Stimulated activated CD8-positive, alpha-beta memory T cell treated with anti-CD3 and anti-CD28 coated beads, Interleukin-15, amount 100 ng/mL, for 48 hours (primary cell): ENCODE measurements at regions not wholly inside any gene's neighbourhood (a gene's known extent, or its start where the extent isn't known, plus 50 kb on each side); places are given as distances from the start of the nearest gene placed in this dataset.

ENCODE experiments used
- DNase-seq, 2 donors: peaks; one replicate each; pipeline ENCODE4 v3.0.0-alpha.2; 2020; ENCODE audit warnings: low read depth in 2 of 2

DNA sequence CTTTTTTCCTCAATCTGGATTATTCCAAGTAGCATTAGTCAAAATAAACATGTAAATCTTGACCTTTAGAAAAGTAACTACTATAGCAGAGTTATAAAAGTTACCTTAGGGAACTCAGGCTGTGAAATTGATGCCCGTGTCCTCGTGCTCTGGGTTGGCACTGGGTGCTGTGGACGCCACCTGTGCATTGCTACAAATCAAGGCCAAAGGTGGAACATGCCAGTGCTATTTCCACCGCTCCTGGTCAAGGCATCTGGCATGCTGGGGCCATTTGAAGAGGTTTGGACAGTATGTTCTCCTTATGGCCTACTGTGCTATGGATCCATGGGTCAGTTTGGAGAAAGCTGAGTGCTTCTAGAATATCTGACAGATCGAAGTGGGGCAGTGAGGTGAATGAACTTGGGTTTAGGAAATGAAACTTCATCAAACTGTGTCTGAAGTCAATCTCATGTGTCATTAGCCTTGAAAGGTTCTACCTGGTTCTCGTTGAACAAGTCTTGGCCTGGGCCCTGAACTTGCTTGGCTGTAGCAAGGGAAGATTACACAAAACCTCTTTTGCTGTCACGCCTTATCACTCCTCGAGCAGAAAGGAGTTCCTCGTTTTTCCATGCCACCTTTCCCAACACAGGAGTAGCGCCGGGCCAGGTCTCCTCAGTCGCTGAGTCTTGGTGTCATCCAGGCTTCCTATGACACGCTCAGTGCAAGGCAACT, 397.6 kb upstream of the RGMA start:
- no peak for DNase-seq

DNA sequence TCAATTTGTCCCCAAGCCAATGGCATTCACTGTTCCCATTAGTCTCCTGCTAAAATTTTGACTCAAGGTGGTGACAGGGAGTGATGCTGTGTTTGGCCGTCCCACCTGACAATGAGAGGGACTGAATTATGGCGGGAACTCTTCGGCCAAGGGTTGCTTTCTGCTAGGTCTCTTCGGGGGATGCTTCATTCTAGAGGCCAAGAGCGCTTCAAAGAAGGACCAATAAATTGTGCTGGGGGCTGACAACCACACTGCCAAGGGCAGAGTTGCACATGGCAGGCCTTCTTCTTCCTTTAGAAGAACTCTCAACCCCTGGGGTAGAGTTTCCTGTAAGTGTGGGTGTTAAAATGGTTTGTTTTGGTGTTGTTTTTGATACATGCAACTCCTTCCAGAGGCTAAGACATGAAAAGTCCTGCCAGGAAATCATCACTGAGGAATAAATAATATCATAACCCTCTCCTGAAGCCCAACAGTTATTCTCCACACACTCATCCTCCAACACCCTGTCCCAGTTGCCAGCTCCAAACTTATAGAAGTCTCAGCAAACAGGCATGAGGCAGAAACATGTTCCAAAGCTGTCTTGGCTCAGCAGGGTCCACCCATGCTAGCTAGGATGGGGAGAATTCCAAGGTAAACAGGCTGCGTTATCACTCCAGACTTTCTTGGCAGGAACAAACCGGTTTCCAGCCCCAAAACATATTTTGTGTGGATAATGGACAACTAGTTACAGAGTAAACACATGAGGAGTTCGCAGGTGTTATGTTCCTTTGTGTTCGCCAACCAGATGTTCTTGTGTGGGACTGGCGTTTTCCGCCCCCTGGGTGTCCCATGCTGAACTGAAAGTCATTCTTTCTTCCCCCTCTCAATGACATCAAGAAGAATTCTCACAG, 396.7 kb upstream of the RGMA start:
- no peak for DNase-seq

DNA sequence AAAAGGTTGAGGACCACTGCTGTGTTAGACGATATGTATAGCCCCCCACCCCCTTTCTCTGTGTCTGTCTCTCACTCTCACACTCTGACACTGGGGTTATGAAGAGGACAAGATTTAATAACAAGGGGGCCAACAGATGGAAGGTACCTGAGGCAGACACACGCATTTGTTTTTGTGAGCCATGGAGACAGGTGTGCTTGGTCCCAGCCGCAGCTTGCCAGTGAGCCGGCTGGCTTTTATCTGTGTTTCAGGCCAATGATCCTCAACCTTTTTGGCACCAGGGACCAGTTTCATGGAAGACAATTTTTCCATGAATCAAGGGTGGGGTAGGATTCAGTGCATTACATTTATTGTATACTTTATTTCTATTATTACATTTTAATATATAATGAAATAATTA, 394.9 kb upstream of the RGMA start:
- DNase-seq, result no peak

DNA sequence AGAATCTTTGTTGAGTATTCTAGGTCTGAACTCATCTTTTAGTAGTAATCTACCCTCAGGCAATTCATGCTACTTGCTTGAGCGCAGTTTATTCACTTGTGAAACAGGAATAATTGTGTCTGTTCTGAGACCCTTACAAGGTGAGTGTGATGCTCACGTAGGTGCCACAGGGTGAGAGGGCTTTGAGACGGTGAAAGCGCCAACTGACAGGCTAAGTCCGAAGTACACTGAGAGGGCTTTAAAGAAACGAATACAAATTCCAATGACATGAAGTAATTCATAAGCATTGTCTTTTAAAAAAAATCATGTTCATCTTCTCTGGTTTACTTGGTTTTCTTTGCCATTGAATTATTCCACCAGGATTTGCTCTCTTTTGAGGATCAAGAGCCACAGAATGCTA, 393.7 kb upstream of the RGMA start:
- DNase-seq, result no peak

DNA sequence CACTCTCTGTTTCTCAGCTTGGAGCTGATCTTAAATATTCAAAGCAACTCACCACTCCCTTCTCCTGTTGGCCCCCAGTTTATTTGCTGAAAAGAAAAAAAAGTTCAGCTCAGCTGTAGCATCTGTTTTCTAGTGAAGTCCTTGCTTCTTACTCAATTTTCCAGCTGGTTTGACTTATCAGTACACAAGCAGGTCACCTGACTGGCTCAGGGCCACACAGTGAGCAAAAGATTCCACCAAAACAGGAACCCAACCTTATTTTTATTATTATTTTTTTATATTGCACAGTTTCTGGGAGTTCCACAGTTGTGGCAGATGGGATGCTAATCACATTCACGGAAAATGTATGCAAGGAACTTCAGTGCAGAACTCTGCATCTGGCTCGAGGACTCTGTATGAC, 390.7 kb upstream of the RGMA start:
- DNase-seq, result no peak

DNA sequence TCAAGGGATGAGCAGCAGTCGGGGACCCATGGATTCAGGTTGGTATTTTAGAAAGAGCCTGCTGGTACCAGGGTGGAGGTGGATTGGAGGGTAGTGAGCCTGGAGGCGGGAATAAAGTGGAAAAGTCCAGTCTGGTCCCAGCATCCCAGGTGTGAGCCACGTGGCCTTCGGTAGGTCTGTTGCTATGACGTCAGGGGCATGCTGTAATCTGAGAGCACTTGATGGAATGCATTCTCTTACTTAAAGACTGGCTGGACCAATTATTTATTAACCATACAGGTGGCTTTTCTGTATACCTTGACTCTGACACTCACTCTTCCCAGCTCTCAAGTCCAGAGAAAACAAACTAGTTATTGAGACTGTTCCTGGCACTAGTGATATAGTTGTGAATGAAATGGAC, 389.9 kb upstream of the RGMA start:
- no peak for DNase-seq

DNA sequence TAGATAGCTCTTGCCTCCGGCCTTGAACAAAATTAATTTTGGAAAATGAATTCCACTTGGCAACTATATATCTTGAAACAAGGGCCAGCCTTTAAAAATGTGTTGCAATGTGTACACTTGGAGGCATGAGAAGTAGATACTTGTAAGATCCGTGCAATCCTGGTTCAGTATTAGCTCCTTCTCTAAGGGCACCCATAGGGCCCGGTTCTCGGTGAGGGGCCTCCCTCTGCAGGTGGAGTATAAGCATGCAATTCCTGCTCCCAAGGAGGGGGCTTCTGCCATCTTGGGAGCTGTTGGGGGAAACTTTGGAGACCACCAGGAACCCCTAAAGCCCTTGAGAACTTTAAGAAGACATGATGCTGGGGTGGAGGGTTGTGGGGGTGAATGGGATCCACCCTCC, 388.7 kb upstream of the RGMA start:
- DNase-seq, result no peak

DNA sequence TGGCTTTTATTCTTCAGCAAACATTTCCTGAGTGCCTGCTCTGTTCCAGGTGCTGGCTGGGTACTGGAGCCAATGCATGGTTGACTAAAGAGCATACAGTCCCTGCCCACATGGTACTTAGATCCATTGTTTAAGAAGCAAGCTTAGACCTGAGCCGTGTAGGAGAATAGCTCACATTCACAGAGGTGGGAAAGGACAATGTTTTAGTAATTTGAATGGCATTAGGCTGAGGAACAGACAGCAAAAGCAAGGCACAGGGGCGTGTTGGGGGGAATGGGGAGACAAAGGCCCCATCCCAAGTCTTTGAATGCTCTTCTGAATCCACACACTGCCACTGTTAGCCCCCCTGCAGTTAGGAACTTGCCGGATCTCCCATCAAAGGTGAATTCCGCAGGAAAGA, 388.2 kb upstream of the RGMA start:
- DNase-seq, result no peak

DNA sequence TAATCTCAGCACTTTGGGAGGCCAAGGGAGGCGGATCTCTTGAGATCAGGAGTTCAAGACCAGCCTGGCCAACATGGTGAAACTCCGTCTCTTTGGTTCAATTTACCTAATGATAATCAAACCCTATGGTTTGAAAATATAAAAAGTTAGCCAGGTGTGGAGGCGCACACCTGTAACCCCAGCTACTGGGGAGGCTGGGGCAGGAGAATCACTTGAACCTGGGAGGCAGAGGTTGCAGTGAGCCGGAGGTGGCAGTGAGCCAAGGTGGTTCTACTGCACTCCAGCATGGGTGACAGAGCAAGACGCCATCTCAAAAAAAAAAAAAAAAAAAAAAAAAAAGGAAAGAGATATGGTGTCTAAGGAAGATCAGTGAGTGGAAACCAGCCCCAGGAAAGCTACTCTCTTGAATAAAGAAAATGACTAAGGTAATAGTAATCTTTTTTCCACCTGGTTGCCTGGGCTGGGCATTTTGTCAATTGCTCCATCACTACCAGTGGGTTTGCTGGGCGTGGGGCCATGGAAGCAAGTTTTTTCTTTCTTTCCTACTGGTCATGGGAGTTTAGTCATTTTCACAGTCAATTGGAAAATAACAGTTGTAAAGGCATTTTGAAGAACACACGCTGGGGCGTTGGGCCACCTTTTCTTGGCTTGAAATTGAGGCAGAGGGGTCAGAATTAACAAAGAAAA, 387.6 kb upstream of the RGMA start:
- no peak for DNase-seq

DNA sequence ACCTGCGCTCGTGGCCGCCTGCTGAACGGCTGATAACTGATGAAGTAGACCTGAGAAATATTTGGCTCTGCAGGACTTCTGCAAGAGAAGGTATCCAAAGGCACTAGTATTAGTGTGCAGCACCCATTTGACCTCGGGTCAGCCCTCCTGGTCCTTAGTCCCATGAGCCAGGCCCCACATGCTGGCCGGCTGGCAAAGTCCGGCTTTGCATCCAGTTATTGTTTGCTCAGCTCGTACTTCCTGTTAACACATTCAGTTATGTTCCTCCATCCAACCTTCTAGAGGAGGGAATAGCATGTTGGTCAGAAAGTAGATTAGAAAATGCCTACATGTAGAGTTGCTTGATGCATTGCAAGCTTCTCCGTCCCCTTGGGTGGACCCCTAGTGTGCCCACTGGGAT, 385.7 kb upstream of the RGMA start:
- no peak for DNase-seq

DNA sequence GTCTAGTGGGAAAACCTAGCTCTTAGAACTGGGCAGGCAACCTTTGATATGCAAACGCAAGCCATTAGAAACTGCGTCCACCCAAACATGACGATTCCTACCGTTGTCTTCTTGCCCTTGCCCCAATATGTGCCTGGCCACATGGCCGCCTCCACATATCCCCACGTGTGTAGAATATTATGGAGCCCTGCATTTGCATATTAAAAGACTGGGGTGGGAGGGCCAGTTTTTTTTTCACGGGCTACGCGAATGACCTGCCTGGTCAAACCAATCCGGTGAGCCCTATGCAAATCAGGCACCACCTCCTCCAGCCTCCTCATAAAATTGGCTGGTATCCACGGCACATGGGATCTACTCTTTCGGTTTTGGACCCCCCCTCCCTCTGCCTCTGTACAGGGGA, 381.0 kb upstream of the RGMA start:
- DNase-seq, result no peak

DNA sequence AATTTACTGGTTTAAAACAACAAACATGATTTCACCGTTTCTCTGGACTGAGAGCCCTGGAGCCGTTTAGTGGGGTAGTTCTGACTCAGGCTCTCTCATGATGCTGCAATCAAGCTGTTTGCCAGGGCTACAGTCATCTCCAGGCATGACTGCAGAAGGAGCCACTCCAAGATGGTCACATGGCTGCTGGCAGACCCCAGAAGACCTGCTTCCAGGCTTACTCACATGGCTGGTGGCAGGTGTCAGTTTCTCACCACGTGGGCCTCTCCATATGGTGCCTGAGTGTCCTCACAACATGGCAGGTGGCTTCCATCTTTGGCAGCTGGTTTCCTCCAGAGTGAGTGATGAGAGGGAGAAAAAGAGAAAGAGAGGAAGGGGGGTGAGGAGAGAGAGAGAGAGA, 378.3 kb upstream of the RGMA start:
- DNase-seq, result no peak

DNA sequence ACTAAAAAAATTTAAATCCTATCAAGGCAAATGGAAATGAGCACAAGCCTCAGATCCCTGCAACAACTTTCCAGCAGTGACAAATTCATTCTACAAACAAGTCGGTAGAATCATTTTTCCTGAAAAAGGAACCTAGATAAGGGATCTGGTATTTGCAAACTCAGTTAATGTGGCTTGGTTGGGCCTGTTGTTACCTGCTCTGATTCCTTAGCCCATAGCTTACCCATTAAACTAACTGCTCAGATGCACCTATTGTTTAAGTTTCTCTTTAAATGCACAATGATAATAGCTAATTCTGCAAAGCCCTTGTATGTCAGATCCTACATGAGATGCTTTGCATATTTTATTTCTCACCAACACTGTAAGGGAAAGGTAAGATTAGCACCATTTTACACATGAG, 377.4 kb upstream of the RGMA start:
- DNase-seq, result no peak

DNA sequence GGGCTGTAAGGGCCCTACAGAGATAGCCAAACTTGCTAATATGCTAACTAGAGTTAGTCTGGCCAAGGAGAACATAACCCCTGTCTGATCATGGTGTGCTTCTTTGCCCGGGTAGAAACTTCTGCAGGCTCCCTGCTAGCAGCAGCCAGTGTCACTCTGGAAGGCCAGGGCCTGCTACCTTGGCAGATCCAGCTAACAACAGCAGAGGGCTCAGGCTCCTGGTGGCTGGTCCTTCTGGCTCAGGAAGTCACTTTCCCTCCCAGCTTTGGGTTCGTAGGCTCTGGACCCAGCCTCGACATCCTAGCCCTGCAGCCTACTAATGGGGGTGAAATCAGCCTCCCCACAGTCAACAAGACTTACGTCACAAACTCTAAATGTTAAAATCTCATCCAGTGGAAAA, 373.7 kb upstream of the RGMA start:
- no peak for DNase-seq

DNA sequence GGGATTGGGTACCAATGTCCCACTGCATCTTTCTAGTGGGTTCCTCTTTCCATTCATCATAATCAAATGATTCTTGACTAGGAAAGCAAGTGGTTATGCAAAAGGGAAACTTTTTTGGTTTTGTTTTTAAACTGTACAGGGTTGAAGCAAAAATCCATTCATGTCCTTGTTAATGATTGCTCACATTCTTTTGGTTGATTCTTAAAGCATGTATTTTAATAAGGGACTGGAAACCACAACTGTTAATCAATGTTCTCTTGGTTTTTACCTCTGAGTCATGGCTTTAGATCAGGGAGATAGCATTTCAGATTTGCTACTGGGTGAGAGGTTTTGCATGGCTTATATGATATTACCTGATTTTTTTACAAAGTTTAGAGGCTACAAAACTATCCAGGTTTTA, 371.7 kb upstream of the RGMA start:
- no peak for DNase-seq

DNA sequence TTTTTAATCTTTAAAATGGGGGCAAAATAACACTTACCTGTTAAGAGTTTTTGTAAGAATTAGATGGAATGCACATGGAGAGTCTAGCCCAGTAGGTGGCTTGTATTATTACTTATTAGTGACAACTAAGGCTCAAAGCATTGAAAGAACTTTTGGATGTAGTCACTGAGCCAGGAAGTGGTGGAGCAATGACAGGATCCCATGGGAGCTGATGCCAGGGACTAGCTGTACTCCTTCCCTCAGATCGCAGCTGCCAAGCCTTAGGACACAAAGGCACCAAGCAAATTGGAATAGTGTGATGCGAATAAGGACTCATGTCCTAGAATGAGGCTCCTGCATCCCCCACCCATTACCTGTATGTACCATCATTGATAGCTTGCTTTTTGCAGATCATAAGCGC, 370.4 kb upstream of the RGMA start:
- no peak for DNase-seq

DNA sequence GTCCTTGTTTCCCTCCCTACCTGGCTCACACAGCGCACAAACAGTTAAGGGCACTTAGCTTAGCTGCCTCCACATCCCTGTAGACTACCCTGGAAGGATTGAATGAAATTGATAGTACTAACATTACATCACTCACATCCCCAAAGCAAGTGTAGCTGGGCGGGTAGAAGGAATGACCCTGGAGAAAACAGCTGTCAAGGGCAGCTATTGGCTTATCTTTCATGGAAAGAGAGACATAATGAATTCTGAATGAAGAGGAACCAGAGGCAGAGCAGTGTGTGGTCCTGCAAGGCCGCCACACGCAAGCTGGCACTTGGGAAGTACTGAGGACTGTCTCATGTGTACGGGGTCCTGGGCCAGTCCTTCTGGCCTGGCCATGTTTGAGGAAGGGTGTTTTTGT, 369.6 kb upstream of the RGMA start:
- DNase-seq, result no peak

DNA sequence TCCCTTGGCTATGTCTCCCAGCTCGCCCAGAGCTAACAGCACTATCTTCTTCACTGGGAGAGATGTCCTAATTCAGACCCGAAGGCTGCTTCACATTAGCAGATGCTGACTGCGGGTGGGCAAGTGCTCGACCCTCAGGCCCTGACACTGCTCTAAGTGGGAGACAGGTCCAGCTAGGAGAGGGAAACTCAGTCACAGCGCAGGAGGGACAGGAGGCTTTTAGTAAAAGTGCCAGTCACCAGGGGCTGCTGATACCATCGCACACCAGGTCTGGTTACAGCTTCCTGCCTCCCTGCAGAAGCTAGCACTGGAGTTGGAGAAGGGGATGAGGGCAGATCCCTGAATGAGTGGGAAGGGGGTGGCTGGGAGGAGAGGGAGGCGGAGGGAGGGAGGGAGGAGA, 365.8 kb upstream of the RGMA start:
- DNase-seq, result no peak

DNA sequence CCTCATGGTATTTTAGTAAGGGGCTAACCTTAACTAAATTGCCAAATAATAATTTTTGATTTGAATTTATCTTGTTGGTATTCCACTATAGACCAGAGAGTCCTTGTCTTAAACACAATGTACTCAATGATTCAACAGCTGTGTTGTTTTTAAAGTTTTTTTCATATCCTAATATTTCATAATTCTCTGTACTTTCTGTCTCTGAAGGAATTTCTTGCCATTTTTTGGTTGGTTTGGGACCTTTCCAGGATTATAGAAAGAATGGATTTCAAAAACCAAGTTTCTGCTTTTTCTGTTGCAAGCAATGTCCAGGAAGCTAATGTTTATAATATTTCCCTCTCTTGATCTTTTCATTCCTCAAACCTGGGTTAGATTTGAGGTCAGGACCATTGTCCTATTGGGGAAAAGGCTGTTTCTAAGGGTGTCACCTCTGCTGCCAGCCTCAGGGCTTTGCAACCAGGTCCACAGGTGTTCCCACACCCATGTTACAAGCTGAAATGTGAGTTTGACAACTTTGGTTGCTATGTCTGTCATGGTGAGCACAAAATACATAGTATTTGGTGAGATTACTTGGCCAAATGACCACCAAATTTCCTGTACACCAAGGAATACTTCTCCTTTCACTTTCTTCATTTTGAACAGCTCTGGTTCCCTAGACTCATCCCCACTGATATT, 363.7 kb upstream of the RGMA start:
- no peak for DNase-seq

DNA sequence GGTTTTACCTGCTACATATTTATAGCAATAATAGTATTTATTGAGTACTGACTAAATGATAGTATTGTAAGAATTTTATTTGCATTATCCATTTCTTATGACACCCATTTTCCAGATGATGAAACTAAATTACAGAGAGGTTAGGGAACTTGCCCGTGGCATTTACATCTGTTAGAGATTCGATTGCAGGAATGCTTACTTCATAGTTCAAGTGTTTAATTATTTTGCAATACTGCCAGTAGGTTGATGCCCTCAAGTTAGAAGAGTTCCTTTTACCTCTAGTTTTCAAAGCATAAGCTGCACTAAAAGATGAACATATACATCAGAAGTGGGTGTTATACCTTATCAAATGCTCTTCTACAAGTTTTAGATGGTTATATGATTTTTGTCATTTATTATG, 362.8 kb upstream of the RGMA start:
- DNase-seq, result no peak

DNA sequence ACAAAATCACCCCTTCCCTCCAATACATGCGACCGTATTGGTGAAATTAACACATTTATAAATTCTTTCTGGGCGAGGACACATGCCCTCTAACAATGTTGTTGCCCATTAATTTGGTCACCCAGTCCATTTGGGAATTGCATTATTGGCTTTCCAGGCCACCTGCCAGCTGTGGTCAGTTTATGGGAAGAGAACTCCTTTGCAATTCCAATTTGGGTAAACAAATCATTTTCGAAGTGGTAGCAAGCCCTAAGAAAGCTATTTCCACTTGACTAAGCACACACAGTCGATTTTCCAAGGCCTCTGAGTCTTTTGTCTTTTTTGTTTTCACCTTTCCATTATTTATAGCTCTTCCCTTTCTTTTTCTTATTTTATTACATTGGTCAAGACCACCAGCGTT, 362.3 kb upstream of the RGMA start:
- DNase-seq, result no peak

DNA sequence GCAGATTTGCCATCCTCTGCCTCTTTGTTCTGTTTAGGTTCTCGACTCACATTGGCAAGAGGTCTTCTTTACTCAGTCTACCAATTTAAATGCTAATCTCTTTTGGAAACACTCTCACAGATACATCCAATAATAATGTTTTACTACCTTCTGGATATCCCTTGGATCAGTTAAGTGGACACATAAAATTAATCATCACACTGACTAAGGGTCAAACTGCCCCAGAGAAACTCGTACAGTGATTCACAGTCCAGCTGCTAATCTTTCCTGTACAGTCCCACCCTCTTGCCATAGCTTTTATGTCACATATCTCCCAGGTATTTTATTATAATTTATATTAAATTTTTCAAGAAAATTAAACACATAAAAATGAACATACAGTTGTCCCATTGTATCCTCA, 360.8 kb upstream of the RGMA start:
- no peak for DNase-seq
